G401 (cell line): ENCODE measurements at regions not wholly inside any gene's neighbourhood (a gene's known extent, or its start where the extent isn't known, plus 50 kb on each side); places are given as distances from the start of the nearest gene placed in this dataset.
"Not testable (repeated sequence)": the region's sequence is repeated elsewhere in the genome, so short reads cannot be mapped to it uniquely, and the experiment has no call there.

ENCODE experiments used
- DNase-seq: peaks from one replicate; pipeline ENCODE4 v3.0.0-alpha.2; 2015; ENCODE audit warnings: low spot score
- in situ Hi-C: cut with HindIII; loops from 2 replicates; pipeline ENCODE4 v1.10.0; 2016; ENCODE audit warnings: low sequenced_read_pairs, mixed read lengths

DNA sequence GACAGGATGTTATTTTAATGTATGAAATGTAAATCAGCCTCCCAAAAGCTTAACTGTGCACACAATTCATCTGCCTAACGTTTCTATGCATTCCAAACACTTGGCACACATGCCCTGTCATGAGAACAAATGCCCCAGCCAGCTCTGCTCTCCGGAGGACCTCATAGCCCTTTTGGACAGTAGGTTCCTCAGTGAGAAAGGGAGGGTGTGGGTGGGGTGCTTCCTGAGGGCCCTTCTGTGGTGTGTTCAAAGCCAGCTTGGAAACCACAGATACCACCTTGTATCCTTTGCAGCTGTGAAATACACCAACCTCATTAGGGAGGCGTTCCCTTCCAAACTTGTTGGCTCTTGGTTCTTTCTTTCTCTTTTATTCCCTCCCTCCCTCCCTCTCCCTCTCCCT lies 102.2 kb upstream of the ASB18 start:
- in situ Hi-C loops: no loop called here
- no peak for DNase-seq

DNA sequence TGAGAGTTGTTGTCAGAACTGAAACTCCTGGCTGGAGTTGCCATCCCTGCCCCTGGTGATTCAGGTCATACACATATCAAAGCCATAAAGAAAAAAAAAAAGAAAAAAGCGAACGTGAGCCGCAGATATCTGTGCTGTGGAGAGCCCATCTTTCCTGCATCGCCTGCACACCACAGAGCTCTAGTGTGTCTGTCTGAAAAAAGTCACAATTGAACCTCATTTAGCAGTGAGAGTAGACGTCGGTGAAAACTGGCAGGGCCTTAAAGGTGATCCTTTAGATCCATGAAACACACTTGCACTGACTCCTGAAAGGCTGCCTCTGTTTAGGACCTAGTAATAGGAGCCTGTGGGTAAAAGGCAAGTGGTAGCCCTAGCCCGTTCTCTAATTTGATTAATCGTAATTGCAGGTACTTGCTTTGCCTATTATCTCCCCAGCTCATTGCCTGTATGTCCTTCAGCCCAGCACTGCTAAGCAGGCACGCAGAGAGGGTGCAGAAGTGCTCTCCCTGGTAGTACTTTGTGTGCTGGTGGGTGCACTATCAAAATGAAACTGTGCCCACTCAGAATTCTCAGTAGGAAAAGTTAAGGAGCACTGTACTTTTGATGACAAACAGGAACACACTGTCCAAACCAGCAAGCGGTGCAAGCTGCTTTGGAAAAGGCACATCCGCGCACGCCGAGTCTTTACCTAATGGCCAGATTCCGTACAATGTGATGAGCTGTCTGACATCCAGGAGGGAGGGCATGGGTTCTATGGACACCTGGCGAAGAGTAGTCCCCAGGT lies 103.5 kb upstream of the ASB18 start:
- DNase-seq: no peak
- in situ Hi-C loops: no loop called here

DNA sequence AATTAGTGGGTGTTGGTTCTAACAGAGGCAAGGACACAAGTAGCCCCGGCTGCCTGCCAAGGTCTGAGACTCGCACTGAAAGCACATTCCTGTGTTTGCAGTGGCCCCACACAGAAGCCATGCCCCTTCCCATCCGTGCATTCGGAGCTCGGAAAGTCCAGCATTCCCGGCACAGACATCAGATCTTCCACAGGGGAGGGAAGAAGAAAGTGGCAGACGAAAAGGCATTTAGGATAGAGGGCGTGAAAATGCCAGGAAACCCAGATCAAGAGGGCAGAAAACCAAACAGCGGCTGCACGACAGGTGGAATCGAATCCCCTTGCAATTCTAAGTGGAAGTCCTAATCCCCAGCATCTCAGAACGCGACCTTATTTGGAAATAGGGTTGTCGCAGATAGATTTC lies 105.5 kb upstream of the ASB18 start:
- in situ Hi-C loops: no loop called here
- no peak for DNase-seq

- no peak for DNase-seq
- in situ Hi-C loops: no loop called here
These were observed 106.7 kb upstream of the ASB18 start for GRCh38 chr2:236370847-236371409.

DNA sequence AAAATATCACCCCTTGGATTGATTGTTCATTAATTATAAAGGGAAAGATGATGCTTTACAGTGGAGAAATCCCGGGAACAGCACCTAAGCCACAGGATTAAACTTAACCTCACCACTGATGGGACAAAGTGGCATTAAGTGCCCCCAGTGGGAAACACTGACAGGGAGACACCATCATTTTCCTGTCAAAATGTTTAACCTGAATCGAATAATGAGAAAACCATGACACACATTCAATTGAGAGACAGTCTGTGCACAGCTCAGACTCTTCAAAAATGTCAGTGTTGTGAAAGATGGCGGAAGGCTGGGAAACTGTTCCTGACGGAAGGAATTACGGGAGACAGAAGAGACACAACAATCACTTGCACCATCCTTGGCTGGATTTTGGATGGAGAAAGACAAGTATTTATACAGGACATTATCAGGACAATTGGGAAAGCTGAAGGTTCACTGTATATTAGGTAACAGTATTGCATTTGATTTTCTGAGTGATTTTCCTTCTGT lies 111.8 kb upstream of the ASB18 start:
- in situ Hi-C loops: no loop called here
- no peak for DNase-seq

- in situ Hi-C loops: no loop called here
- no peak for DNase-seq
These were observed 112.5 kb upstream of the ASB18 start for GRCh38 chr2:236376566-236377244.

DNA sequence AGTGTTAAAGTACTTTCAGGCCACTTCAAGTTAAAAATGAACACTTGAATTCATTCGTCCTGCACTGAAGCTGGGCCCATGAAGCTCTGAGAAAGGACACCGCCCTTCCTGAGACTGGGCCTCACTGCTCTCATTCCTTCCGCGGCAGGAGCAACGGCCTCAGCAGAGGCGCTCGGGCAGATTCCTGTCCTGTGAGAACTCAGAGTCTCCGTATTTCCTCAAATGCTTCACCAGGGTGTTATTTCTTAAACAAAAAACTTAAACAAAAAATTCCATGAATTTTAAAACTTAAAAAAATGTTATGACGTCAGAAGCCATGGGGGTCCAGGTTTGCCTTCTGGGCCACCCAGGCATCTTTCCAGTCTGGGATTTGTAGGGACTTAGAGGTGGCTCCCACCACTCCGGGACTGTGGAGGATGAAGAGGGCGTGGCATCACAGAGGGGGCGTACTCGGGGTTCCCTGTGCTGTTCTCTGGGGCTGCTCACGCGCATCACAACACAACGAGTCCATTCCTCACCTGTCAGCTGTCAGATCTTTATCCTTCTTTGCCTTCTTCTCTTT lies 115.9 kb upstream of the ASB18 start:
- DNase-seq: no peak
- in situ Hi-C loops: no loop called here

DNA sequence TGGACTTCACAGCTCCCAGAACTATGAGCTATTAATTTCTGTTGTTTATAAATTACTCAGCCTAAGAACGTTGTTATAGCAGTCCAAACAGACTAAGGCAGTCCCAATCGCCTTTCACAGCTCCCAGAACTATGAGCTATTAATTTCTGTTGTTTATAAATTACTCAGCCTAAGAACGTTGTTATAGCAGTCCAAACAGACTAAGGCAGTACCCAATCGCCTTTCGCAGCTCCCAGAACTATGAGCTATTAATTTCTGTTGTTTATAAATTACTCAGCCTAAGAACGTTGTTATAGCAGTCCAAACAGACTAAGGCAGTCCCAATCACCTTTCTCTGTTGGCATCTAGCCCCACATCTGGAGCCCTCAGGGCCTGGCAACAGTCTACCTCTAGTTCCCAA lies 117.0 kb upstream of the ASB18 start:
- DNase-seq, in situ Hi-C loops: not testable (repeated sequence)

- in situ Hi-C loops, DNase-seq: not testable (repeated sequence)
These were observed 125.3 kb upstream of the ASB18 start for GRCh38 chr2:236389284-236390216.

DNA sequence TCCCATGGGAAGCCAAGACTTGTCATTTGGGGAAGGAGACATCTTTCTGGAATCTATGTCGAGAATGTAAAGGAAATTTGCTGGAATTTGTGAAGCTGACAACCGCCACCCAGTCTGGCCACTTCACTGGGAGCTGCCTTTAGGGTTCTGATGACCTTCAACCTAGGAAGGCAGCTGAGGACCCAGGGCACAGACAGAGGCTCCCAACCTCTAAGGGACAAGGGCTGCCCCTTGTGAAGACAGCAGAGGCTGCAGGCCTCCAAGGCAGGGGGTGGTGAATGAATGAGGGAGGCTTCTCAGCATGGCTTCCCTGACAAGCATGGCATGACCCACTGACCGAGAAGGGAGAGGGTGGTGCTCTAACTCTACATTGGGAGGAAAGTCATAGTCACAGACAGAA lies 128.9 kb upstream of the ASB18 start:
- in situ Hi-C loops: no loop called here

DNA sequence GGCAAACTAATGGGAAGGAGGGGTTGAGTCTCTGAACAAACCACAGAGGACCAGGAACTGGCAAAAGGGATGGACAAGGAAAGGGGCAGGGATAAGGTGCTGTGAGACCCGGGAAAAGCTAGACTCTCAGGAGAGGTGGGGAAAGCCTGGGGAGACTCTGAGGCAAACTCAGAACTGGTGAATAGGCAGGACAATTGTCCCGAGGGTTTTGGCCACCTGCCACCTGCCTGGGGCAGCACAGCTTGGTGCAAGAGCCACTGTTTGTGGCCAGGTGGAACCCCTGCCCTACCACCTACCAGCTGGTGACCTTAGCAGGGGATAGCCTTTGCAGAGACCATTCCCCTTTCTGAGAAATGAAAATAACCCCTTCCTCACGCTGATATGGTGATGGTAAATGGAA lies 129.4 kb upstream of the ASB18 start:
- in situ Hi-C loops: no loop called here
- no peak for DNase-seq

More for the DNA sequence above, 128.9 kb upstream of the ASB18 start:
- DNase-seq: no peak

GRCh38 chr2:236394571-236394970 lies 130.4 kb upstream of the ASB18 start:
- DNase-seq: no peak
- in situ Hi-C loops: no loop called here

- DNase-seq: no peak
- in situ Hi-C loops: no loop called here
These were observed 130.9 kb upstream of the ASB18 start for GRCh38 chr2:236395067-236395466.

DNA sequence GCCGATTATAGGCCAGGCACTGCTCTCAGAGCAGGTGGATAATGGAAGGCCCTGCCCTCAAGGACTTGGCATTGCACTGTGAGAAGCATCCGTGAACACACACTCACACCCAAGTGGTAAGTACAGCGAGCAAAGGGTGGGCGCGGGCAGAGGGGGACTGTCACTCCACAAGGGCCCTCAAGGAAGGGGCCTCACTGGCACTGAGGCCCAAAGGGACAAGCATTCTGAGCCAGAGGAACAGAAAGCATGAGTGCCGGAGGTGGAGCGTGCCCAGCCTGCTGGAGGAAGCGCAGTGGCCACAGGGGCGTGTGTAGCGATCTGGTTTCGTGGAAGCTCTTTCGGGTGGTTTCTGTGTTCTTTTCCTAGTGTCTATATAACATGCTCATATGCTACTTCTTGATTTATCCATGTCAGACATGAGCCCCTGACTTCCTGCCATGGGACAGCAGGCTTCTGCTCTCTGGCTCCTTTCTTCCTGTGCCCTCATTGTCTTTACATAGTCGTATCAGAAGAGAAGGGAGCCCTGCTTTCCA lies 132.7 kb upstream of the ASB18 start:
- in situ Hi-C loops: no loop called here

GRCh38 chr2:236397681-236398080 lies 133.5 kb upstream of the ASB18 start:
- DNase-seq: no peak
- in situ Hi-C loops: no loop called here

More for the DNA sequence above, 132.7 kb upstream of the ASB18 start:
- DNase-seq: no peak

- in situ Hi-C loops: no loop called here
- no peak for DNase-seq
These were observed 135.2 kb upstream of the ASB18 start for GRCh38 chr2:236399409-236399808.

DNA sequence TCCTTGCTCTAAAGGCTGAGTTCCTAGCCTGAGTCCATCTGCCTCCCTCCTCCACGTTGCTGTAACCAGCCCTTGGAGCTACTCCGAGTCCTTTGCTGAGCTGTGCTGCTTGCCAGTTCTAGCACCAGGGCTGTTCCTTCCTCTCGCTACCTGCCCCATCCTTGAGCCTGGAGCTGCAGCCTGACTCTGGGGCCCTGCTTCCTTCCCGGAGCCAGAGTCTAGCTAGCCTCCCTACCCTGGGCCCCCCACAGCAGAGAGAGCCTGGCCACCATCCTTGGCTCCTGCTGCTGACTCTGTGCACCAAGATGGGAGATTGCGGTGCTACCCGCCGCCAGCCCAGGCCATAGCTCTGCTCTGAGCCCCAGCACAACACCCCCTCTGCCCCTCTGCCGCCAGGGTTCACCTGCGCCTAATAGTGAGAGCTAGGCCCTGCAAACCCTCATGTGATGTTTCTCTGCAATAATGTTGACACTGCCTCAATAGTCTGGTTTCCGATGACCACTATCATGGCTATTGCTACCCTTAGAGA lies 135.9 kb upstream of the ASB18 start:
- DNase-seq: no peak
- in situ Hi-C loops: no loop called here

- in situ Hi-C loops: no loop called here
These were observed 136.6 kb upstream of the ASB18 start for GRCh38 chr2:236400594-236401360.

More at GRCh38 chr2:236400594-236401360, 136.6 kb upstream of the ASB18 start:
- no peak for DNase-seq
